Activated T-cell treated with anti-CD3 and anti-CD28 coated beads, Interleukin-2, amount 50 U/mL, for 24 hours (primary cell): ENCODE measurements at regions not wholly inside any gene's neighbourhood (a gene's known extent, or its start where the extent isn't known, plus 50 kb on each side); places are given as distances from the start of the nearest gene placed in this dataset.

Experiments used
- DNase-seq: peaks from one replicate; pipeline ENCODE4 v3.0.0-alpha.2; 2020
- H3K27ac Mint-ChIP-seq: 2 replicates; pipeline ENCODE4 v1.8.0; 2020; ENCODE audit warnings: mild to moderate bottlenecking, mixed read lengths
- H3K27me3 Mint-ChIP-seq: 2 replicates; pipeline ENCODE4 v1.8.0; 2020; ENCODE audit warnings: mixed read lengths
- H3K36me3 Mint-ChIP-seq: 2 replicates; pipeline ENCODE4 v1.8.0; 2020; ENCODE audit warnings: low read depth, mixed read lengths
- H3K4me1 Mint-ChIP-seq: 2 replicates; pipeline ENCODE4 v1.8.0; 2020; ENCODE audit warnings: low read depth, mixed read lengths
- H3K4me3 Mint-ChIP-seq: 2 replicates; pipeline ENCODE4 v1.8.0; 2020; ENCODE audit warnings: mild to moderate bottlenecking, moderate library complexity, mixed read lengths
- H3K9me3 Mint-ChIP-seq: 2 replicates; pipeline ENCODE4 v1.8.0; 2020; ENCODE audit warnings: mixed read lengths

DNA sequence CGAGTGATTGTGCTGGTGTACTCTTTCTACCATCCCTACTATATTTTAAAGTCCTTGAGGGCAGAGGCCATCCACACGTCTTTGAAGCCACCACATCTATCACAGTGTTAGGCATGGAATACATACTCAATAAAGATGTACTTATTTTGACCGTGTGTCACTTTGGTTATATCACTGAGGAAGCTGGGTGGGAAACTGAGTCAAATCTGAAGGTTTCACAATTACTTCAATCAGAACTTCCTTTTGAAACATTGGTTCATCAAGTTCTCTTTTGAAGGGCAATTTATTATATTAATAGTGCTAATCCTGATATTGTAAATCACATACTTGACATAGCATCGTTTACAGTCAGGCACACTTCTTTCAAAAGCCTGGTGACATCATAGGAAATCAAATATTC lies 53.3 kb upstream of the ATP1B1 start:
- no peak for DNase-seq
- Mint-ChIP-seq H3K27me3 (peaks cover 2% of the 10 kb centered on the region), H3K9me3 (no peaks in the 10 kb centered on the region), H3K27ac (no peak overlapping the region), H3K36me3 (no peaks in the 10 kb centered on the region), H3K4me3 (no peak overlapping the region), H3K4me1 (peaks cover 26% of the 10 kb centered on the region)
